Caco-2 (cell line): ENCODE measurements at regions not wholly inside any gene's neighbourhood (a gene's known extent, or its start where the extent isn't known, plus 50 kb on each side); places are given as distances from the start of the nearest gene placed in this dataset.

Experiments
- BruUV-seq: library from RNA; stranded (reverse); fragments of 400-500 nt; replicated peaks from 2 replicates; lab custom pipeline; 2021; lab: Mats Ljungman, UMichigan
- CTCF ChIA-PET: fragments of 300-600 bp; sonication (Branson Sonifier 250); formaldehyde crosslinking; loops from one replicate; lab custom pipeline; 2022; ENCODE audit warnings: antibody characterized with exemption; lab: Charles Lee
- POLR2A ChIA-PET: fragments of 300-600 bp; sonication (Branson Sonifier 250); formaldehyde crosslinking; loops from one replicate; lab custom pipeline; 2022; ENCODE audit warnings: antibody characterized with exemption; lab: Charles Lee
- DNase-seq, 2 experiments: peaks; one replicate each; pipeline versions ENCODE4 v3.0.0 to v3.0.0-alpha.2; 2020 to 2022
- H3K27me3 ChIP-seq: replicated peaks from 2 replicates; pipeline ENCODE4 v1.6.0; 2011; ENCODE audit warnings: low read length; ENCODE audit not compliant: control insufficient read depth, insufficient read depth
- H3K36me3 ChIP-seq: 2 replicates; pipeline ENCODE4 v1.5.1; 2011; ENCODE audit warnings: low read length; ENCODE audit not compliant: control insufficient read depth, insufficient read depth
- H3K4me1 ChIP-seq: fragments of 250-450 bp; sonication (Bioruptor Pico); 2 replicates; pipeline ENCODE4 v1.5.1; 2020; ENCODE audit warnings: mild to moderate bottlenecking
- H3K4me3 ChIP-seq: 2 replicates; pipeline ENCODE4 v1.5.1; 2011; ENCODE audit warnings: low read depth, mild to moderate bottlenecking, control low read depth, low read length
- H3K9me3 ChIP-seq: fragments of 250-450 bp; sonication (Bioruptor Pico); 2 replicates; pipeline ENCODE4 v1.5.1; 2020; ENCODE audit warnings: mild to moderate bottlenecking, moderate library complexity
- H3K27ac Mint-ChIP-seq: one replicate; pipeline ENCODE4 v1.8.0; 2022; ENCODE audit warnings: mixed read lengths; ENCODE audit not compliant: unreplicated experiment
- H3K27me3 Mint-ChIP-seq: one replicate; pipeline ENCODE4 v1.8.0; 2022; ENCODE audit warnings: mixed read lengths; ENCODE audit not compliant: insufficient read depth, unreplicated experiment
- H3K36me3 Mint-ChIP-seq: one replicate; pipeline ENCODE4 v1.8.0; 2022; ENCODE audit warnings: mild to moderate bottlenecking, mixed read lengths; ENCODE audit not compliant: insufficient read depth, unreplicated experiment
- H3K4me1 Mint-ChIP-seq: one replicate; pipeline ENCODE4 v1.8.0; 2022; ENCODE audit warnings: low read depth, mixed read lengths; ENCODE audit not compliant: unreplicated experiment
- H3K4me3 Mint-ChIP-seq: one replicate; pipeline ENCODE4 v1.8.0; 2022; ENCODE audit warnings: mild to moderate bottlenecking, moderate library complexity, mixed read lengths; ENCODE audit not compliant: unreplicated experiment
- H3K9me3 Mint-ChIP-seq: one replicate; pipeline ENCODE4 v1.8.0; 2022; ENCODE audit warnings: mixed read lengths; ENCODE audit not compliant: unreplicated experiment
- CTCF ChIP-seq, 2 experiments: fragments of 200-600 bp in 1 of 2; IDR thresholded peaks; 1 replicate in 1 of 2; 2 replicates in 1 of 2; pipeline versions ENCODE4 v1.5.1 to v1.8.0; 2011 to 2022; ENCODE audit warnings: antibody characterized with exemption in 1 of 2, control low read depth in 1 of 2, inconsistent platforms in 1 of 2, low read depth in 1 of 2, low read length in 1 of 2, mild to moderate bottlenecking in 1 of 2, moderate library complexity in 1 of 2; ENCODE audit not compliant: insufficient read depth in 1 of 2, severe bottlenecking in 1 of 2, unreplicated experiment in 1 of 2
- intact Hi-C: fragments of 100-400 bp; cut with micrococcal nuclease; formaldehyde crosslinking; loops from one replicate; pipeline ENCODE4 v1.10.0; 2022; ENCODE audit not compliant: unreplicated experiment

GRCh38 chr3:168653255-168653654, 557.5 kb upstream of the GOLIM4 start:
- BruUV-seq, result no TSS peak
- no peak for TF ChIP-seq CTCF (IDR thresholded peaks at IDR 0.05; ENCODE audit: insufficient read depth in 1 of 2, low read depth in 1 of 2, low read length in 1 of 2, severe bottlenecking in 1 of 2, unreplicated experiment in 1 of 2)
- no peaks in the 10 kb centered on the region for H3K27me3 ChIP-seq
- intact Hi-C loops, result no loop called here
- no peaks in the 10 kb centered on the region for H3K9me3 ChIP-seq
- no peak for DNase-seq
- ChIA-PET CTCF (no interaction called here), POLR2A (no interaction called here)
- H3K4me1 ChIP-seq, result no peaks in the 10 kb centered on the region
- H3K36me3 Mint-ChIP-seq, result no peaks in the 10 kb centered on the region
- H3K9me3 Mint-ChIP-seq, result no peaks in the 10 kb centered on the region
- H3K4me3 ChIP-seq, result no peak overlapping the region
- H3K36me3 ChIP-seq, result no peaks in the 10 kb centered on the region
- H3K4me3 Mint-ChIP-seq, result no peak overlapping the region
- H3K4me1 Mint-ChIP-seq, result no peaks in the 10 kb centered on the region
- H3K27me3 Mint-ChIP-seq, result no peaks in the 10 kb centered on the region
- H3K27ac Mint-ChIP-seq, result no peak overlapping the region

- ChIA-PET CTCF (no interaction called here), POLR2A (no interaction called here)
- Mint-ChIP-seq H3K27me3 (no peaks in the 10 kb centered on the region), H3K4me3 (no peak overlapping the region), H3K36me3 (no peaks in the 10 kb centered on the region), H3K9me3 (no peaks in the 10 kb centered on the region), H3K27ac (no peak overlapping the region), H3K4me1 (no peaks in the 10 kb centered on the region)
- H3K9me3 ChIP-seq, result no peaks in the 10 kb centered on the region
- H3K27me3 ChIP-seq, result no peaks in the 10 kb centered on the region
- no peaks in the 10 kb centered on the region for H3K4me1 ChIP-seq
- H3K36me3 ChIP-seq, result no peaks in the 10 kb centered on the region
- BruUV-seq, result no TSS peak
- intact Hi-C loops, result no loop called here
- no peak for DNase-seq
- no peak for TF ChIP-seq CTCF (IDR thresholded peaks at IDR 0.05; ENCODE audit: insufficient read depth in 1 of 2, low read depth in 1 of 2, low read length in 1 of 2, severe bottlenecking in 1 of 2, unreplicated experiment in 1 of 2)
- no peak overlapping the region for H3K4me3 ChIP-seq
Observed at GRCh38 chr3:168648321-168648720, 552.6 kb upstream of the GOLIM4 start.

GRCh38 chr3:168647582-168647981, 551.9 kb upstream of the GOLIM4 start:
- Mint-ChIP-seq H3K4me3 (no peak overlapping the region), H3K9me3 (no peaks in the 10 kb centered on the region), H3K36me3 (no peaks in the 10 kb centered on the region), H3K27me3 (no peaks in the 10 kb centered on the region), H3K4me1 (no peaks in the 10 kb centered on the region), H3K27ac (no peak overlapping the region)
- H3K4me1 ChIP-seq, result no peaks in the 10 kb centered on the region
- POLR2A ChIA-PET, result no interaction called here
- no peaks in the 10 kb centered on the region for H3K27me3 ChIP-seq
- intact Hi-C loops, result no loop called here
- no peak overlapping the region for H3K4me3 ChIP-seq
- no peak for TF ChIP-seq CTCF (IDR thresholded peaks at IDR 0.05; ENCODE audit: insufficient read depth in 1 of 2, low read depth in 1 of 2, low read length in 1 of 2, severe bottlenecking in 1 of 2, unreplicated experiment in 1 of 2)
- no peaks in the 10 kb centered on the region for H3K36me3 ChIP-seq
- CTCF ChIA-PET, result no interaction called here
- DNase-seq, result no peak
- no TSS peak for BruUV-seq
- H3K9me3 ChIP-seq, result no peaks in the 10 kb centered on the region
